GM23338 (cell line): ENCODE measurements at regions not wholly inside any gene's neighbourhood (a gene's known extent, or its start where the extent isn't known, plus 50 kb on each side); places are given as distances from the start of the nearest gene placed in this dataset.
A peak's percentile ranks its signal among the peaks of the same experiment; 100 is the strongest.

Source experiments
- ATAC-seq: fragments of 200-7000 bp; cut with Tn5 transposase; 3 replicates; pipeline ENCODE4 v1.9.1; 2020
- DNase-seq: peaks from one replicate; pipeline ENCODE4 v3.0.0-alpha.2; 2015; ENCODE audit warnings: low spot score
- H2AFZ ChIP-seq: fragments of 200-600 bp; sonication (generic); 2 replicates; pipeline ENCODE4 v1.8.0; 2016; ENCODE audit warnings: antibody characterized with exemption, mild to moderate bottlenecking, moderate library complexity
- H3F3A ChIP-seq: fragments of 200-600 bp; sonication (generic); replicated peaks from 2 replicates; pipeline ENCODE4 v1.8.0; 2017; ENCODE audit warnings: antibody characterized with exemption, mixed run types, low read depth
- H3K27ac ChIP-seq: fragments of 200-600 bp; sonication (generic); 2 replicates; pipeline ENCODE4 v1.6.1; 2016; ENCODE audit warnings: low read depth
- H3K27me3 ChIP-seq: fragments of 200-600 bp; sonication (generic); 2 replicates; pipeline ENCODE4 v1.8.0; 2016; ENCODE audit warnings: mild to moderate bottlenecking, mixed run types, moderate library complexity; ENCODE audit not compliant: insufficient read depth
- H3K36me3 ChIP-seq: fragments of 200-600 bp; sonication (generic); 2 replicates; pipeline ENCODE4 v1.8.0; 2016; ENCODE audit warnings: mild to moderate bottlenecking; ENCODE audit not compliant: insufficient read depth
- H3K4me1 ChIP-seq: fragments of 200-600 bp; sonication (generic); 2 replicates; pipeline ENCODE4 v1.8.0; 2016; ENCODE audit warnings: mild to moderate bottlenecking, moderate library complexity; ENCODE audit not compliant: insufficient read depth
- H3K4me2 ChIP-seq: fragments of 200-600 bp; sonication (generic); 2 replicates; pipeline ENCODE4 v1.7.1; 2017; ENCODE audit warnings: mixed run types
- H3K4me3 ChIP-seq: fragments of 200-600 bp; sonication (generic); 2 replicates; pipeline ENCODE4 v1.6.1; 2016; ENCODE audit warnings: mixed run types
- H3K79me2 ChIP-seq: fragments of 200-600 bp; sonication (generic); replicated peaks from 2 replicates; pipeline ENCODE4 v1.8.0; 2017; ENCODE audit warnings: mild to moderate bottlenecking; ENCODE audit not compliant: insufficient read depth
- H3K9me2 ChIP-seq: fragments of 200-600 bp; sonication (generic); 2 replicates; pipeline ENCODE4 v1.8.0; 2017; ENCODE audit not compliant: insufficient read depth
- H4K20me1 ChIP-seq: fragments of 200-600 bp; sonication (generic); replicated peaks from 2 replicates; pipeline ENCODE4 v1.8.0; 2017; ENCODE audit warnings: mild to moderate bottlenecking; ENCODE audit not compliant: insufficient read depth
- H3K27ac Mint-ChIP-seq: 2 replicates; pipeline ENCODE4 v1.8.0; 2020; ENCODE audit warnings: inconsistent platforms, mild to moderate bottlenecking, moderate library complexity, mixed read lengths
- H3K27me3 Mint-ChIP-seq: 3 replicates; pipeline ENCODE4 v1.8.0; 2022; ENCODE audit warnings: low read depth, mild to moderate bottlenecking, moderate library complexity, mixed read lengths, inconsistent platforms; ENCODE audit not compliant: insufficient read depth, poor library complexity
- H3K36me3 Mint-ChIP-seq: 3 replicates; pipeline ENCODE4 v1.8.0; 2021; ENCODE audit warnings: low read depth, mild to moderate bottlenecking, inconsistent platforms, moderate library complexity, mixed read lengths
- H3K4me1 Mint-ChIP-seq: 3 replicates; pipeline ENCODE4 v1.8.0; 2020; ENCODE audit warnings: mild to moderate bottlenecking, inconsistent platforms, mixed read lengths
- H3K4me3 Mint-ChIP-seq: 3 replicates; pipeline ENCODE4 v1.8.0; 2021; ENCODE audit warnings: moderate library complexity, mild to moderate bottlenecking, inconsistent platforms, mixed read lengths
- H3K9me3 Mint-ChIP-seq: 3 replicates; pipeline ENCODE4 v1.8.0; 2020; ENCODE audit warnings: moderate library complexity, mild to moderate bottlenecking, inconsistent platforms, mixed read lengths
- CREB1 ChIP-seq: fragments of 250-450 bp; sonication (Bioruptor Pico); IDR thresholded peaks from 2 replicates; pipeline ENCODE4 v1.5.0; 2020; ENCODE audit warnings: low read depth, mild to moderate bottlenecking, moderate library complexity
- EZH2 ChIP-seq: fragments of 200-600 bp; sonication (generic); IDR thresholded peaks from one replicate; pipeline ENCODE4 v1.8.0; 2017; ENCODE audit warnings: antibody characterized with exemption, mild to moderate bottlenecking, low read depth; ENCODE audit not compliant: unreplicated experiment
- EZH2phosphoT487 ChIP-seq: fragments of 200-600 bp; sonication (generic); IDR thresholded peaks from one replicate; pipeline ENCODE4 v1.8.1; 2018; ENCODE audit warnings: antibody characterized with exemption; ENCODE audit not compliant: unreplicated experiment
- JUNB ChIP-seq: IDR thresholded peaks from one replicate; pipeline ENCODE4 v1.6.1; 2016; ENCODE audit warnings: antibody characterized with exemption; ENCODE audit not compliant: unreplicated experiment
- NANOG ChIP-seq: IDR thresholded peaks from 2 replicates; pipeline ENCODE4 v1.6.1; 2016; ENCODE audit warnings: antibody characterized with exemption, borderline replicate concordance
- POLR2AphosphoS5 ChIP-seq: IDR thresholded peaks from 2 replicates; pipeline ENCODE4 v1.6.1; 2016; ENCODE audit warnings: antibody characterized with exemption, low read depth
- REST ChIP-seq: IDR thresholded peaks from one replicate; pipeline ENCODE4 v1.6.1; 2018; ENCODE audit warnings: antibody characterized with exemption; ENCODE audit not compliant: unreplicated experiment
- STAT1 ChIP-seq: IDR thresholded peaks from one replicate; pipeline ENCODE4 v1.6.1; 2016; ENCODE audit warnings: antibody characterized with exemption; ENCODE audit not compliant: unreplicated experiment
- ZNF114 ChIP-seq: fragments of 250-450 bp; sonication (Bioruptor Pico); IDR thresholded peaks from 2 replicates; pipeline ENCODE4 v1.5.0; 2020; ENCODE audit warnings: mild to moderate bottlenecking, moderate library complexity
- ZNF331 ChIP-seq: fragments of 250-450 bp; sonication (Bioruptor Pico); IDR thresholded peaks from 2 replicates; pipeline ENCODE4 v1.5.0; 2020; ENCODE audit warnings: low read depth, mild to moderate bottlenecking, moderate library complexity
- TF ChIP-seq, protein P1 (sequence below): fragments of 250-450 bp; sonication (Bioruptor Pico); IDR thresholded peaks from 2 replicates; pipeline ENCODE4 v1.5.0; 2020; ENCODE audit warnings: mild to moderate bottlenecking, moderate library complexity
- TF ChIP-seq, protein P2 (sequence below): IDR thresholded peaks from 2 replicates; pipeline ENCODE4 v1.6.1; 2016; ENCODE audit warnings: antibody characterized with exemption

DNA sequence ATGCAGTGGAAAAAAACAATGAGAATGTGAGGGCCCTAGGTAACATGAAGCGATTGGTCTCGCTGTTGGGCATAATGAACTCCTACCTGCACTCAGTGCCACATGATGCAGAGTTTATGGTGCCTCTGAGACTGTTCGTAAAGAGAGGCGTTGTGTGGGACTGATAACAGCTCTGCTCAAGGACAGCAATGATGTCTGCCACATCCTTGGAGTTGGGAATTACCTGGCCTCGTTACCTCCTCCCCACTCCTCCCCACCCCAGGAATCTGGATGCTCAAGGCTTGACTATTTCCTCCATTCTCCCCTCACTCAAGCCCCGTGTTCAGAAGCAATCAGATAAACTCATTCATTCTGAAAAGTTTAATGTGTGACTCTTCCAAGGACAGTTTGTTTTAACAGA is 148.0 kb upstream of the JADE1 start:
- H3K36me3 ChIP-seq: no peaks in the 10 kb centered on the region
- H3K79me2 ChIP-seq: no peaks in the 10 kb centered on the region
- H3K4me3 ChIP-seq: no peak overlapping the region
- no peaks in the 10 kb centered on the region for H3K27me3 ChIP-seq
- no peak overlapping the region for H2AFZ ChIP-seq
- H3K27ac Mint-ChIP-seq: no peak overlapping the region
- no peaks in the 10 kb centered on the region for H4K20me1 ChIP-seq
- no peak overlapping the region for H3K27ac ChIP-seq
- H3K4me1 ChIP-seq: no peaks in the 10 kb centered on the region; the same call in none of the 2 replicates
- peaks cover 15% of the 10 kb centered on the region for H3K4me1 Mint-ChIP-seq
- TF ChIP-seq, protein P1, sequence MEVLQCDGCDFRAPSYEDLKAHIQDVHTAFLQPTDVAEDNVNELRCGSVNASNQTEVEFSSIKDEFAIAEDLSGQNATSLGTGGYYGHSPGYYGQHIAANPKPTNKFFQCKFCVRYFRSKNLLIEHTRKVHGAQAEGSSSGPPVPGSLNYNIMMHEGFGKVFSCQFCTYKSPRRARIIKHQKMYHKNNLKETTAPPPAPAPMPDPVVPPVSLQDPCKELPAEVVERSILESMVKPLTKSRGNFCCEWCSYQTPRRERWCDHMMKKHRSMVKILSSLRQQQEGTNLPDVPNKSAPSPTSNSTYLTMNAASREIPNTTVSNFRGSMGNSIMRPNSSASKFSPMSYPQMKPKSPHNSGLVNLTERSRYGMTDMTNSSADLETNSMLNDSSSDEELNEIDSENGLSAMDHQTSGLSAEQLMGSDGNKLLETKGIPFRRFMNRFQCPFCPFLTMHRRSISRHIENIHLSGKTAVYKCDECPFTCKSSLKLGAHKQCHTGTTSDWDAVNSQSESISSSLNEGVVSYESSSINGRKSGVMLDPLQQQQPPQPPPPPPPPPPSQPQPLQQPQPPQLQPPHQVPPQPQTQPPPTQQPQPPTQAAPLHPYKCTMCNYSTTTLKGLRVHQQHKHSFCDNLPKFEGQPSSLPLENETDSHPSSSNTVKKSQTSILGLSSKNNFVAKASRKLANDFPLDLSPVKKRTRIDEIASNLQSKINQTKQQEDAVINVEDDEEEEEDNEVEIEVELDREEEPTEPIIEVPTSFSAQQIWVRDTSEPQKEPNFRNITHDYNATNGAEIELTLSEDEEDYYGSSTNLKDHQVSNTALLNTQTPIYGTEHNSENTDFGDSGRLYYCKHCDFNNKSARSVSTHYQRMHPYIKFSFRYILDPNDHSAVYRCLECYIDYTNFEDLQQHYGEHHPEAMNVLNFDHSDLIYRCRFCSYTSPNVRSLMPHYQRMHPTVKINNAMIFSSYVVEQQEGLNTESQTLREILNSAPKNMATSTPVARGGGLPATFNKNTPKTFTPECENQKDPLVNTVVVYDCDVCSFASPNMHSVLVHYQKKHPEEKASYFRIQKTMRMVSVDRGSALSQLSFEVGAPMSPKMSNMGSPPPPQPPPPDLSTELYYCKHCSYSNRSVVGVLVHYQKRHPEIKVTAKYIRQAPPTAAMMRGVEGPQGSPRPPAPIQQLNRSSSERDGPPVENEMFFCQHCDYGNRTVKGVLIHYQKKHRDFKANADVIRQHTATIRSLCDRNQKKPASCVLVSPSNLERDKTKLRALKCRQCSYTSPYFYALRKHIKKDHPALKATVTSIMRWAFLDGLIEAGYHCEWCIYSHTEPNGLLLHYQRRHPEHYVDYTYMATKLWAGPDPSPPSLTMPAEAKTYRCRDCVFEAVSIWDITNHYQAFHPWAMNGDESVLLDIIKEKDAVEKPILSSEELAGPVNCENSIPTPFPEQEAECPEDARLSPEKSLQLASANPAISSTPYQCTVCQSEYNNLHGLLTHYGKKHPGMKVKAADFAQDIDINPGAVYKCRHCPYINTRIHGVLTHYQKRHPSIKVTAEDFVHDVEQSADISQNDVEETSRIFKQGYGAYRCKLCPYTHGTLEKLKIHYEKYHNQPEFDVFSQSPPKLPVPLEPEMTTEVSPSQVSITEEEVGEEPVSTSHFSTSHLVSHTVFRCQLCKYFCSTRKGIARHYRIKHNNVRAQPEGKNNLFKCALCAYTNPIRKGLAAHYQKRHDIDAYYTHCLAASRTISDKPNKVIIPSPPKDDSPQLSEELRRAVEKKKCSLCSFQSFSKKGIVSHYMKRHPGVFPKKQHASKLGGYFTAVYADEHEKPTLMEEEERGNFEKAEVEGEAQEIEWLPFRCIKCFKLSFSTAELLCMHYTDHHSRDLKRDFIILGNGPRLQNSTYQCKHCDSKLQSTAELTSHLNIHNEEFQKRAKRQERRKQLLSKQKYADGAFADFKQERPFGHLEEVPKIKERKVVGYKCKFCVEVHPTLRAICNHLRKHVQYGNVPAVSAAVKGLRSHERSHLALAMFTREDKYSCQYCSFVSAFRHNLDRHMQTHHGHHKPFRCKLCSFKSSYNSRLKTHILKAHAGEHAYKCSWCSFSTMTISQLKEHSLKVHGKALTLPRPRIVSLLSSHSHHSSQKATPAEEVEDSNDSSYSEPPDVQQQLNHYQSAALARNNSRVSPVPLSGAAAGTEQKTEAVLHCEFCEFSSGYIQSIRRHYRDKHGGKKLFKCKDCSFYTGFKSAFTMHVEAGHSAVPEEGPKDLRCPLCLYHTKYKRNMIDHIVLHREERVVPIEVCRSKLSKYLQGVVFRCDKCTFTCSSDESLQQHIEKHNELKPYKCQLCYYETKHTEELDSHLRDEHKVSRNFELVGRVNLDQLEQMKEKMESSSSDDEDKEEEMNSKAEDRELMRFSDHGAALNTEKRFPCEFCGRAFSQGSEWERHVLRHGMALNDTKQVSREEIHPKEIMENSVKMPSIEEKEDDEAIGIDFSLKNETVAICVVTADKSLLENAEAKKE (CRISPR knock-in tag): peak; percentile 68; the same call in 1 of the 2 replicates
- no peak for TF ChIP-seq EZH2
- TF ChIP-seq POLR2AphosphoS5: no peak
- no peak for TF ChIP-seq EZH2phosphoT487
- TF ChIP-seq STAT1: no peak
- TF ChIP-seq ZNF114: no peak
- TF ChIP-seq ZNF331: no peak
- TF ChIP-seq CREB1 (CRISPR knock-in tag): no peak
- TF ChIP-seq, protein P2, sequence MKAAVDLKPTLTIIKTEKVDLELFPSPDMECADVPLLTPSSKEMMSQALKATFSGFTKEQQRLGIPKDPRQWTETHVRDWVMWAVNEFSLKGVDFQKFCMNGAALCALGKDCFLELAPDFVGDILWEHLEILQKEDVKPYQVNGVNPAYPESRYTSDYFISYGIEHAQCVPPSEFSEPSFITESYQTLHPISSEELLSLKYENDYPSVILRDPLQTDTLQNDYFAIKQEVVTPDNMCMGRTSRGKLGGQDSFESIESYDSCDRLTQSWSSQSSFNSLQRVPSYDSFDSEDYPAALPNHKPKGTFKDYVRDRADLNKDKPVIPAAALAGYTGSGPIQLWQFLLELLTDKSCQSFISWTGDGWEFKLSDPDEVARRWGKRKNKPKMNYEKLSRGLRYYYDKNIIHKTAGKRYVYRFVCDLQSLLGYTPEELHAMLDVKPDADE: no peak
- TF ChIP-seq REST: no peak
- TF ChIP-seq NANOG: 0 out of 2 replicates have a peak, but pooled peaks have one; percentile 25
- no peak for TF ChIP-seq JUNB
- DNase-seq: peak; percentile 62
- H3K36me3 Mint-ChIP-seq: peaks cover 6% of the 10 kb centered on the region; the same call in 1 of the 3 replicates
- peaks cover 7% of the 10 kb centered on the region for H3K9me3 Mint-ChIP-seq
- H3K4me3 Mint-ChIP-seq: no peak overlapping the region
- peak; percentile 48 for ATAC-seq
- peaks cover 2% of the 10 kb centered on the region for H3K27me3 Mint-ChIP-seq
- H3F3A ChIP-seq: no peaks in the 10 kb centered on the region
- H3K4me2 ChIP-seq: no peak overlapping the region
- H3K9me2 ChIP-seq: peaks cover 12% of the 10 kb centered on the region
